Loucy (cell line): ENCODE measurements at regions not wholly inside any gene's neighbourhood (a gene's known extent, or its start where the extent isn't known, plus 50 kb on each side); places are given as distances from the start of the nearest gene placed in this dataset.

ENCODE experiments used
- EZH2phosphoT487 ChIP-seq: fragments of 200-600 bp; IDR thresholded peaks from 2 replicates; pipeline ENCODE4 v1.6.1; 2018; ENCODE audit warnings: antibody characterized with exemption, mild to moderate bottlenecking, moderate library complexity, borderline replicate concordance
- TF ChIP-seq, protein P1 (sequence below): fragments of 200-600 bp; sonication (generic); conservative IDR thresholded peaks from 2 replicates; pipeline ENCODE4 v1.5.1; 2014; ENCODE audit warnings: mild to moderate bottlenecking, antibody characterized with exemption, low read length

GRCh38 chr20:60749804-60750602 is 502.1 kb upstream of the CDH4 start:
- TF ChIP-seq, protein P1, sequence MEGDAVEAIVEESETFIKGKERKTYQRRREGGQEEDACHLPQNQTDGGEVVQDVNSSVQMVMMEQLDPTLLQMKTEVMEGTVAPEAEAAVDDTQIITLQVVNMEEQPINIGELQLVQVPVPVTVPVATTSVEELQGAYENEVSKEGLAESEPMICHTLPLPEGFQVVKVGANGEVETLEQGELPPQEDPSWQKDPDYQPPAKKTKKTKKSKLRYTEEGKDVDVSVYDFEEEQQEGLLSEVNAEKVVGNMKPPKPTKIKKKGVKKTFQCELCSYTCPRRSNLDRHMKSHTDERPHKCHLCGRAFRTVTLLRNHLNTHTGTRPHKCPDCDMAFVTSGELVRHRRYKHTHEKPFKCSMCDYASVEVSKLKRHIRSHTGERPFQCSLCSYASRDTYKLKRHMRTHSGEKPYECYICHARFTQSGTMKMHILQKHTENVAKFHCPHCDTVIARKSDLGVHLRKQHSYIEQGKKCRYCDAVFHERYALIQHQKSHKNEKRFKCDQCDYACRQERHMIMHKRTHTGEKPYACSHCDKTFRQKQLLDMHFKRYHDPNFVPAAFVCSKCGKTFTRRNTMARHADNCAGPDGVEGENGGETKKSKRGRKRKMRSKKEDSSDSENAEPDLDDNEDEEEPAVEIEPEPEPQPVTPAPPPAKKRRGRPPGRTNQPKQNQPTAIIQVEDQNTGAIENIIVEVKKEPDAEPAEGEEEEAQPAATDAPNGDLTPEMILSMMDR: no peak
- TF ChIP-seq EZH2phosphoT487: no peak
